ENCODE measurements at regions not wholly inside any gene's neighbourhood (a gene's known extent, or its start where the extent isn't known, plus 50 kb on each side); places are given as distances from the start of the nearest gene placed in this dataset.

DNA sequence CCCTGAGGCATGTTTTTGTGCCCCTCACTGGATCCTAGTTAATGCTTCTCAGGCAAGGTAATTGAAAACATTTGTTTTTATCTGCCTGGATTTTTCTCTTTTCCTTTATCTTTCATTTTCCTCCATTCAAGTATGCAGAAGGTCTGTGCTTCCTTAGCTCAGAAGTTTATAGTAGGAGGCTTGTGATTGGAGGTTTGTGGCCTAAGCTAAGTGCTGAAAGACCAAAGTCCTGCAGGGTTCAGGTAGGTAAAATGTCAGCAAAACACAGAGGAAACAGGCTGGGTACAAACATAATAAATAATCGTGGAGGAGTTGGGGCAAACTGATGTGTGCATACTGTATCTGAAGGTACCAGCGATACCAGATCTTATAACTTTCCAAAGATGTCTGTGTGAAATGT, 230.9 kb upstream of the KLF4 start:
- no peaks in the 10 kb centered on the region for H3K27me3 Mint-ChIP-seq (ENCODE audit: unreplicated experiment)
- no TSS peak for BruUV-seq (replicated peaks)
- DNase-seq = no peak
- intact Hi-C loops (cut with micrococcal nuclease; ENCODE audit: unreplicated experiment) = no loop called here
- no peak for TF ChIP-seq CTCF (IDR thresholded peaks at IDR 0.05; ENCODE audit: unreplicated experiment)
- H3K4me1 Mint-ChIP-seq (ENCODE audit: low read depth, unreplicated experiment) = peaks cover 13% of the 10 kb centered on the region
- H3K9me3 Mint-ChIP-seq (ENCODE audit: low read depth, unreplicated experiment) = no peaks in the 10 kb centered on the region
- H3K36me3 Mint-ChIP-seq (ENCODE audit: insufficient read depth, unreplicated experiment) = no peaks in the 10 kb centered on the region
- no peak overlapping the region for H3K27ac Mint-ChIP-seq (ENCODE audit: unreplicated experiment)
- no peak overlapping the region for H3K4me3 Mint-ChIP-seq (ENCODE audit: low read depth, unreplicated experiment)
- CTCF ChIA-PET = no interaction called here

DNA sequence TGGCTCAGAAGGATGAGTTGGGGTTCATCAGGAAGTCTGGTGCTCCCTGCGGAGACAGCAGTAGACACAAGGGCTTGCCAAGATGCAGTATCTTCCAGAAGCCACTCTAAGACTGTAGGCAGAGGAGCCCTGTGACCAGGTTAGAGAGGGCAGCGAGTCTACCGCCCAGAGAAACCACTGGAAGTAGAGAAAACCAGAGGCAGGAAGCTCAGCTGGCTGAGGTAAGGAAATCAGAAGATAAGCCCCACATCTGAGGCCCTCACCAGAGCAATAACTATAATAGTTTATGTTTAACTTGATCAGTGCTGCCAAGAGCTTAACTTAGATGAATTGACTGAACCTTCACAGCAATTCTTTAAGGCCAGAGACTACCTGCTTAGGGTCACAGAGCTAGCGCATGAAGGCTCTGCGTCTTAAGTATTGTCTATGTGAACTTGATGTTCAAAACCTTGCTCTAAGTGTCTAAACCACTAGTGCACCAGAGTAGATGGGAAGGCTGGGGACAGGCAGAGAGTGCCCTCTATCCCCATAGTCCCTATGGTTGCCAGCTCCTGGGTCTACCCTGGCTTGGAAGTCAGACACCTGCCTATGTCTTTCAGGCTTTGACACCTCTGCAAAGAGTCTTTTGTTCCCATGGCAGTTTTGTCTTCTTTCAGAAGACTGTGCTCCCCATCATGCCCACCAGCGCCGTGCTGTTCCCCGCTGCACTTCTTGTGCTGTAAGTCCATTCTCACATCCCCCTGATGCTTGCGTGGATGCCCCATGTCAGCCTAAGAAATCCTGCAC, 228.2 kb upstream of the KLF4 start:
- no TSS peak for BruUV-seq (replicated peaks)
- CTCF ChIA-PET = no interaction called here
- DNase-seq = no peak
- intact Hi-C loops (cut with micrococcal nuclease; ENCODE audit: unreplicated experiment) = no loop called here
- no peak for TF ChIP-seq CTCF (IDR thresholded peaks at IDR 0.05; ENCODE audit: unreplicated experiment)
- Mint-ChIP-seq H3K4me3 (ENCODE audit: low read depth, unreplicated experiment) (no peak overlapping the region), H3K27ac (ENCODE audit: unreplicated experiment) (no peak overlapping the region), H3K4me1 (ENCODE audit: low read depth, unreplicated experiment) (peaks cover 17% of the 10 kb centered on the region), H3K27me3 (ENCODE audit: unreplicated experiment) (no peaks in the 10 kb centered on the region), H3K36me3 (ENCODE audit: insufficient read depth, unreplicated experiment) (no peaks in the 10 kb centered on the region), H3K9me3 (ENCODE audit: low read depth, unreplicated experiment) (no peaks in the 10 kb centered on the region)

DNA sequence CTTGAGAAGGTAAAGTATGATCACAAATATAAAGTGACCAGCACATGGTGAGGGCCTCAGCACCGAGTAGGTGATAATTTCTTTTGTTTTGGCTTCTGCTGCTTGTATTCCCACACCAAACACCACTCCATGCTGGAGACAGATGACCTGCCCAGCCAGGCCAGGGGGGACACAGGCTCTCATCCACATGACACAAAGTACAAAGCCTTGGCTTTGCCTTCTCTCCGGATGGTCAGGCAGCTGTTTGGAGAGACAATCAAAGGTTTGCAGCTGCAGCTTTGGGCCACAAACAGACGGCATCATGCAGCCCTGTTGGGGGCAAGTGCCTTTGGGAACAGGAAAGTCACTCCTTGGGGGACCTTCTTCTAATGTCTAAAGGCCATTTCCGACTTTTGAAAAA, 226.2 kb upstream of the KLF4 start:
- no peak overlapping the region for H3K4me3 Mint-ChIP-seq (ENCODE audit: low read depth, unreplicated experiment)
- no peaks in the 10 kb centered on the region for H3K27me3 Mint-ChIP-seq (ENCODE audit: unreplicated experiment)
- no peak for DNase-seq
- TF ChIP-seq CTCF (IDR thresholded peaks at IDR 0.05; ENCODE audit: unreplicated experiment) = no peak
- intact Hi-C loops (cut with micrococcal nuclease; ENCODE audit: unreplicated experiment) = no loop called here
- H3K27ac Mint-ChIP-seq (ENCODE audit: unreplicated experiment) = no peak overlapping the region
- peaks cover 7% of the 10 kb centered on the region for H3K36me3 Mint-ChIP-seq (ENCODE audit: insufficient read depth, unreplicated experiment)
- CTCF ChIA-PET = no interaction called here
- BruUV-seq (replicated peaks) = no TSS peak
- H3K9me3 Mint-ChIP-seq (ENCODE audit: low read depth, unreplicated experiment) = no peaks in the 10 kb centered on the region
- H3K4me1 Mint-ChIP-seq (ENCODE audit: low read depth, unreplicated experiment) = peaks cover 37% of the 10 kb centered on the region

DNA sequence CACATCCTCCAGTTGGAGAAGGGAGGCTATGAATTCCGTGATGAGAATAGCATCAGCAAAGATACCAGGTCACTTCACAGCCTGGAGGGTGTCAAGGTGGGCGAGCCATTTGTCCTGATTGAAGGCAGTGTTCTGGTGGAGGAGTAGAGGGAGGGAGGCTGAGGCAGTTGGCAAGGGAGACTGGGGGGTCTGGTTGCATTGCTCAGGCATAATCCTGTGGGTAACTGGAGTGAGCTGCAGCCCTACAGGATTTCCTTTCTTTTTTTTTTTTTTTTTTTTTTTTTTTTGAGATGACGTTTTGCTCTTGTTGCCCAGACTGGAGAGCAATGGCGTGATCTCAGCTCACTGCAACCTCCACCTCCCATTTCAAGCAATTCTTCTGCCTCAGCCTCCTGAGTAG, 223.9 kb upstream of the KLF4 start:
- DNase-seq = no peak
- no peak overlapping the region for H3K27ac Mint-ChIP-seq (ENCODE audit: unreplicated experiment)
- CTCF ChIA-PET = no interaction called here
- H3K27me3 Mint-ChIP-seq (ENCODE audit: unreplicated experiment) = no peaks in the 10 kb centered on the region
- H3K36me3 Mint-ChIP-seq (ENCODE audit: insufficient read depth, unreplicated experiment) = peaks cover 7% of the 10 kb centered on the region
- BruUV-seq (replicated peaks) = no TSS peak
- H3K4me3 Mint-ChIP-seq (ENCODE audit: low read depth, unreplicated experiment) = no peak overlapping the region
- intact Hi-C loops (cut with micrococcal nuclease; ENCODE audit: unreplicated experiment) = no loop called here
- H3K4me1 Mint-ChIP-seq (ENCODE audit: low read depth, unreplicated experiment) = peaks cover 38% of the 10 kb centered on the region
- H3K9me3 Mint-ChIP-seq (ENCODE audit: low read depth, unreplicated experiment) = no peaks in the 10 kb centered on the region
- no peak for TF ChIP-seq CTCF (IDR thresholded peaks at IDR 0.05; ENCODE audit: unreplicated experiment)
